Liver (tissue), 3 donors: ENCODE measurements at regions not wholly inside any gene's neighbourhood (a gene's known extent, or its start where the extent isn't known, plus 50 kb on each side); places are given as distances from the start of the nearest gene placed in this dataset.

ENCODE experiments used
- FOXA2 ChIP-seq: IDR thresholded peaks from 2 replicates; pipeline ENCODE4 v1.6.1; 2016; ENCODE audit warnings: antibody characterized with exemption
- JUND ChIP-seq, 2 donors: IDR thresholded peaks; 2 replicates each; pipeline ENCODE4 v1.6.1; 2016; ENCODE audit warnings: antibody characterized with exemption in 2 of 2
- RXRA ChIP-seq, 2 donors: IDR thresholded peaks; 2 replicates each; pipeline ENCODE4 v1.6.1; 2017 to 2018; ENCODE audit warnings: antibody characterized with exemption in 2 of 2, mild to moderate bottlenecking in 1 of 2
- TAF1 ChIP-seq: conservative IDR thresholded peaks from 2 replicates; pipeline ENCODE4 v1.6.1; 2016; ENCODE audit warnings: antibody characterized with exemption, mild to moderate bottlenecking
- YY1 ChIP-seq: IDR thresholded peaks from 2 replicates; pipeline ENCODE4 v1.6.1; 2016; ENCODE audit warnings: antibody characterized with exemption, mild to moderate bottlenecking
- TF ChIP-seq, protein P1 (sequence below): fragments of 150-350 bp; IDR thresholded peaks from 2 replicates; pipeline ENCODE4 v1.5.1; 2017; ENCODE audit warnings: improper control_type of control experiment, low read depth, low read length; ENCODE audit not compliant: missing input control
- TF ChIP-seq, protein P2 (sequence below): IDR thresholded peaks from 2 replicates; pipeline ENCODE4 v1.6.1; 2016; ENCODE audit warnings: antibody characterized with exemption
- TF ChIP-seq, protein P3 (sequence below): IDR thresholded peaks from 2 replicates; pipeline ENCODE4 v1.6.1; 2016; ENCODE audit warnings: antibody characterized with exemption, mild to moderate bottlenecking
- donor health status: healthy.
- donor health status: healthy.

DNA sequence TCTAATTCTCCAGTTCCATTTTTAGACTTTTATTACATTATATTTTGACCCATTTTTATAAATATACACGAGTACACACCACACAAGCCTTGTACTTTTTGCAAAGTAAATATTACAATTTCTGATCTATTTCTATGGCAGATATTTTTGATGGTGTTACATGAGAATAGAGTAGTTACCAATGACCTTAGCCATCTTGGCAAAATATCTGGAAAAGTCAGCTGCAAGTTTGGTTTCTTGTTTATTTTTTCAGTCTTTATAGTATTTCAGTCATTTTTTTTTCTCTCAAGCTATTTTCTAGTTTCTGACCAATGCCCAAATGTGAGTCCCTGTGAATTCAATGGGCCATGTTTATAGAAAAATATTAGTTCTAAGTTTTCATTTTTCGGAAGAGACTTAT is 64.0 kb upstream of the TMC1 start:
- TF ChIP-seq TAF1, result no peak
- TF ChIP-seq JUND (IDR thresholded peaks at IDR 0.05), result no peak
- TF ChIP-seq, protein P1, sequence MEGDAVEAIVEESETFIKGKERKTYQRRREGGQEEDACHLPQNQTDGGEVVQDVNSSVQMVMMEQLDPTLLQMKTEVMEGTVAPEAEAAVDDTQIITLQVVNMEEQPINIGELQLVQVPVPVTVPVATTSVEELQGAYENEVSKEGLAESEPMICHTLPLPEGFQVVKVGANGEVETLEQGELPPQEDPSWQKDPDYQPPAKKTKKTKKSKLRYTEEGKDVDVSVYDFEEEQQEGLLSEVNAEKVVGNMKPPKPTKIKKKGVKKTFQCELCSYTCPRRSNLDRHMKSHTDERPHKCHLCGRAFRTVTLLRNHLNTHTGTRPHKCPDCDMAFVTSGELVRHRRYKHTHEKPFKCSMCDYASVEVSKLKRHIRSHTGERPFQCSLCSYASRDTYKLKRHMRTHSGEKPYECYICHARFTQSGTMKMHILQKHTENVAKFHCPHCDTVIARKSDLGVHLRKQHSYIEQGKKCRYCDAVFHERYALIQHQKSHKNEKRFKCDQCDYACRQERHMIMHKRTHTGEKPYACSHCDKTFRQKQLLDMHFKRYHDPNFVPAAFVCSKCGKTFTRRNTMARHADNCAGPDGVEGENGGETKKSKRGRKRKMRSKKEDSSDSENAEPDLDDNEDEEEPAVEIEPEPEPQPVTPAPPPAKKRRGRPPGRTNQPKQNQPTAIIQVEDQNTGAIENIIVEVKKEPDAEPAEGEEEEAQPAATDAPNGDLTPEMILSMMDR, result no peak
- TF ChIP-seq RXRA (IDR thresholded peaks at IDR 0.05), result no peak
- TF ChIP-seq, protein P2, sequence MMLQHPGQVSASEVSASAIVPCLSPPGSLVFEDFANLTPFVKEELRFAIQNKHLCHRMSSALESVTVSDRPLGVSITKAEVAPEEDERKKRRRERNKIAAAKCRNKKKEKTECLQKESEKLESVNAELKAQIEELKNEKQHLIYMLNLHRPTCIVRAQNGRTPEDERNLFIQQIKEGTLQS, result no peak
- TF ChIP-seq, protein P3, sequence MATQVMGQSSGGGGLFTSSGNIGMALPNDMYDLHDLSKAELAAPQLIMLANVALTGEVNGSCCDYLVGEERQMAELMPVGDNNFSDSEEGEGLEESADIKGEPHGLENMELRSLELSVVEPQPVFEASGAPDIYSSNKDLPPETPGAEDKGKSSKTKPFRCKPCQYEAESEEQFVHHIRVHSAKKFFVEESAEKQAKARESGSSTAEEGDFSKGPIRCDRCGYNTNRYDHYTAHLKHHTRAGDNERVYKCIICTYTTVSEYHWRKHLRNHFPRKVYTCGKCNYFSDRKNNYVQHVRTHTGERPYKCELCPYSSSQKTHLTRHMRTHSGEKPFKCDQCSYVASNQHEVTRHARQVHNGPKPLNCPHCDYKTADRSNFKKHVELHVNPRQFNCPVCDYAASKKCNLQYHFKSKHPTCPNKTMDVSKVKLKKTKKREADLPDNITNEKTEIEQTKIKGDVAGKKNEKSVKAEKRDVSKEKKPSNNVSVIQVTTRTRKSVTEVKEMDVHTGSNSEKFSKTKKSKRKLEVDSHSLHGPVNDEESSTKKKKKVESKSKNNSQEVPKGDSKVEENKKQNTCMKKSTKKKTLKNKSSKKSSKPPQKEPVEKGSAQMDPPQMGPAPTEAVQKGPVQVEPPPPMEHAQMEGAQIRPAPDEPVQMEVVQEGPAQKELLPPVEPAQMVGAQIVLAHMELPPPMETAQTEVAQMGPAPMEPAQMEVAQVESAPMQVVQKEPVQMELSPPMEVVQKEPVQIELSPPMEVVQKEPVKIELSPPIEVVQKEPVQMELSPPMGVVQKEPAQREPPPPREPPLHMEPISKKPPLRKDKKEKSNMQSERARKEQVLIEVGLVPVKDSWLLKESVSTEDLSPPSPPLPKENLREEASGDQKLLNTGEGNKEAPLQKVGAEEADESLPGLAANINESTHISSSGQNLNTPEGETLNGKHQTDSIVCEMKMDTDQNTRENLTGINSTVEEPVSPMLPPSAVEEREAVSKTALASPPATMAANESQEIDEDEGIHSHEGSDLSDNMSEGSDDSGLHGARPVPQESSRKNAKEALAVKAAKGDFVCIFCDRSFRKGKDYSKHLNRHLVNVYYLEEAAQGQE, result no peak
- no peak for TF ChIP-seq FOXA2
- no peak for TF ChIP-seq YY1
